HG02973 (cell line): ENCODE measurements at regions not wholly inside any gene's neighbourhood (a gene's known extent, or its start where the extent isn't known, plus 50 kb on each side); places are given as distances from the start of the nearest gene placed in this dataset.
"Not testable (repeated sequence)": the region's sequence is repeated elsewhere in the genome, so short reads cannot be mapped to it uniquely, and the experiment has no call there.

Source experiments
- ATAC-seq: cut with Tn5 transposase; IDR thresholded peaks from one replicate; pipeline ENCODE4 v1.9.1; 2021; ENCODE audit warnings: moderate library complexity; ENCODE audit not compliant: unreplicated experiment

DNA sequence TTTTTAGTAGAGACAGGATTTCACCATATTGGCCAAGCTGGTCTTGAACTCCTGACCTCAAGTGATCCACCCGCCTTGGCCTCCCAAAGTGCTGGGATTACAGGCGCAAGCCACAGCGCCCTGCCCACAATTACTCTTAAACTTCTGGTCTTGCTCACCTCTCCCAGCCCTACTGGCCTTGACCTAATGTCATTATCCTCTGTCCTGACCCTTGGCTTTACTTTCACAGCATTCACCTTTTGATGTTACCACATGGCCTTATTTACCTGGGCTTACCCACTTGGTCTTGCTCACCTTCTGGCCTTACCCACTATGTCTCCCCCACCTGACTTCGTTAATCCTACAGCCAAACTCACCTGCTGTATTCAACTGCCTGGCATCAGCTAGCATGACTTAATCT, 105.9 kb downstream of the IL12A start:
- no peak for ATAC-seq

- no peak for ATAC-seq
These were observed 108.8 kb downstream of the IL12A start for GRCh38 chr3:160097478-160097877.

DNA sequence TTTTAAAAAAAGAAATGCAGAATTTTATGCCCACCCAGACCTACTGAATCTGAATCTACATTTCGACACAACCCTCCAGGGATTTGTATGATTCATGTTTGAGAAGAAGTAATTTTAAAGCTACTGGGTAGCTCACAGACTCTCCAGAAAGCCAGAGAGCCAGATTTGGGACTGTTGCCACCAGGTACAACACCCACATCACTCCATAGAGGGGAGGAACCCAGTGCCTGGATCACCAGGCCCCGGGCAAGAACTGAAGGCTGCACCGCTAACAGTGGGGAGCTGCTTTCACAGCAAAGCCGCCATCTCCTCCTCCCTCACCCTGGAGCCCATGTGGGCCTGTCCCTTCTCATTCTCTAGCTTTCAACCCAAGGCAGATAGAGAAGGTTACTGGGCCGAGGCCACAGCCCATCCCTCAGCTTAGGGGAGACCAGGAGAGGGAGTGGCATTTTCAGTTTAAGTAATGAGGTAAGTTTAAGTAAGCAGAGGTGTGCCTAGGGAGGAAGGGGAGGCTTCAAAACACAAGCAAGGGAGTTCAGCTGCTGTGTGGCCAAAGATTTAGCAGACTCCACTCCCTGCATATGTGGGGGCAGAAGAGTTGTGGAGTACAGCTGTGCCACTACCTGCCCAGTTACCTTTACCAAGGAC, 109.8 kb downstream of the IL12A start:
- no peak for ATAC-seq

DNA sequence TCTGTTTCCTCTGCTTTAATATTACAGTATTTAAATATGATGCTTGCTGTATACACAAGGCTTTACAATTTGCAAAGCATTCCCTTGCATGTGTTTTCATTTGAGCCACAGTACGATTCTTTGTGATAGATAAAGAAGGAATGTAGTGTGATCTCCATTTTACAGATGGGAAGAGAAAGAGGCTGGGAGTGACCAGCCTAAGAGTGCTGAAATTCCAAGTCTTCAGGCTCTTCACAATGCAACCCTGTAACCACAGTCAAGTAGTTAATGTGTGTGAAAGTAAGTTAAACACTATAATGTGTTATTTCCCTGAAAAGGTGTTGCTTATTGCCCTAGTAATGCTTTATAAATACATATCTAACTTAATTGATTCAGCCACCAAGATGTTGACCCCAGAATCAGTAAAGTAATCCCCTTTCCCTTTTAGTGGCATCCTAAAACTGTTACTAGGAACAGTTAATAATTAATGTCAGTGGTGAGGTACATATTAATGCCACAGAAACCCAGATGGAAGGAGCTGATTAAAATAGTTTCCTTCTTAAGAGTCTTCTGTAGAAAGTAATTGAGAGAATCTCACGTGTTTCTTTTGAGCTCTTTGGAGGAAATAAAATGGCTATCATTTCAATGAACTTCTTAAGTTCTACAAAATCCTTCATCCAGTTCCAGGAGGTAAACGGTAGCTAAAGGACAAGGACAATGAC, 110.4 kb downstream of the IL12A start:
- ATAC-seq, result no peak

GRCh38 chr3:160099834-160100233, 111.2 kb downstream of the IL12A start:
- peak; percentile 66 for ATAC-seq

DNA sequence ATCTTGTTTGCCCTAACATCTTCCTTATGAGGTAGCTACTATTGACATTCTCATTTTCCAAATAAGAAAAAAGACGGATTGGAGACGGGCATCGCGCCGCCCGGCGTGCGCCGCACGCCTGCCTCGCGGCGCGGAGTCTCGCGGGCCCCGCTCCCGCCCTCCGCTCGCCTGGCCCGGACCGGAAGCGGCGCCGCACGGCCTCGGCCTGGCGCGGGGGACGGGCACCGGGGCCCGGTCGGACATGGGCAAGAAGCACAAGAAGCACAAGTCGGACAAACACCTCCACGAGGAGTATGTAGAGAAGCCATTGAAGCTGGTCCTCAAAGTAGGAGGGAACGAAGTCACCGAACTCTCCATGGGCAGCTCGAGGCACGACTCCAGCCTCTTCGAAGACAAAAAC, 112.0 kb downstream of the IL12A start:
- no peak for ATAC-seq

DNA sequence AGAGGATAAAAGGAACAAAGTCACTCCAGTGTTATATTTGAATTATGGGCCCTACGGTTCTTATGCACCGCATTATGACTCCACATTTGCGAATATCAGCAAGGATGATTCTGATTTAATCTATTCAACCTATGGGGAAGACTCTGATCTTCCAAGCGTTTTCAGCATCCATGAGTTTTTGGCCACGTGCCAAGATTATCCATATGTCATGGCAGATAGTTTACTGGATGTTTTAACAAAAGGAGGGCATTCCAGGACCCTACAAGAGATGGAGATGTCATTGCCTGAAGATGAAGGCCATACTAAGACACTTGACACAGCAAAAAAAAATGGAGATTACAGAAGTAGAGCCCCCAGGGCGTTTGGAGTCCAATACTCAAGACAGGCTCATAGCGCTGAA, 113.4 kb downstream of the IL12A start:
- not testable (repeated sequence) for ATAC-seq

GRCh38 chr3:160103397-160103796, 114.8 kb downstream of the IL12A start:
- no peak for ATAC-seq

GRCh38 chr3:160105907-160106584, 117.4 kb downstream of the IL12A start:
- no peak for ATAC-seq

GRCh38 chr3:160106905-160107861, 118.0 kb upstream of the C3orf80 start:
- no peak for ATAC-seq

GRCh38 chr3:160108362-160108761, 116.9 kb upstream of the C3orf80 start:
- ATAC-seq, result no peak

DNA sequence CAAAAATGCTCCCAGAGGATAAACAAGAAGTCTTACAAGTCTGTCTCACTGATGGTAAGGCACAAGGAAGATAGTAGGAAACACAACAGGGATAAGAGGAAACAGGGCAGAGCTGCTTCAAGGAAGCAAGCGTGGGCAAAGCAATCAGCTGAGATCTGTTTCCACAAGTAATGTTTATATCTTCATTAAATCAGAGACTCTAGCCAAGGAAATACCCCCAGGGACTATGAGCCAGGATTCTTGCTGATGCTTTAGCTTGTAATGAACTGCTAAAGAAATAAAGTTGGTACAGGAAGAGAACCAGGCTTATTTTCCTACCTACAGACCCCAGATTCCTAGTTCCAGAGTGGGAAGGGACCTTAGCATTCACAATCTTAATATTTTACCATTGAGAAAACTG, 112.7 kb upstream of the C3orf80 start:
- ATAC-seq, result no peak

- ATAC-seq, result no peak
These were observed 112.2 kb upstream of the C3orf80 start for GRCh38 chr3:160112996-160113395.

- no peak for ATAC-seq
These were observed 110.7 kb upstream of the C3orf80 start for GRCh38 chr3:160114355-160114995.

- ATAC-seq, result no peak
These were observed 109.8 kb upstream of the C3orf80 start for GRCh38 chr3:160115387-160115786.

DNA sequence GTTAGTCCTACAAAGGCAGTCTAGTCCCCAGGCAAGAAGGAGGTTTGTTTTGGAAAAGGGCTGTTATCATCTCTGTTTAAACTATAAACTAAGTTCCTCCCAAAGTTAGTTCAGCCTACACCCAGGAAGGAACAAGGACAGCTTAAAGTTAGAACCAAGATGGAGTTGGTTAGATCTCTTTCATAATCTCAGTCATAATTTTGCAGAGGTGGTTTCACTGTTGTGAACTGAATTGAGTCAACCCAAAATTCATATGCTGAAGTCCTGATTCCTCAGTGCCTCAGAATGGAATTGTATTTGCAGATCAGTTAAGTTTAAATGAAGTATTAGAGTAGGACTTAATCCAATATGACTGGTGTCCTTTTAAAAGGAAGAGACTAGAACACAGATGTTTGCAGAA, 101.0 kb upstream of the C3orf80 start:
- peak; percentile 41 for ATAC-seq

GRCh38 chr3:160125258-160125657, 100.0 kb upstream of the C3orf80 start:
- no peak for ATAC-seq

DNA sequence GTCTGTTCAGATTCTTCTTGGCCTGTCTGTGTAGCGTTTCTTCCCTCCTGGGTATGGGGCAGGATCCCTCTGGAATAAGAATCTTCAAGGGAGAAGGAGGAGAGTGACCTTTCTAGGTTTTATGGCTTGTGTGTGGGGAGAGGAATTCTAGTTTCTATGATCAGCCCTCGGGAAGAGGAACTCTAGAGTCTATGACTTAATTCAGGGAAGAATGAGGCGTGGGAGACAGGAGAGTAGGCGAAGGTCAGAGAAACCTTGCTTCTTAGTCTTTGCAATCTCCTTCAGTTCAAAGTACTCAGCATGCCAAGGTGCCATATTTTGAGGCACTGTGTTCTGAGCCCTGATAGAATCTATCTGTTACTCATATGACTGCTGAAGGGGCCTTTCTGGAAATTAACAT, 99.2 kb upstream of the C3orf80 start:
- no peak for ATAC-seq

DNA sequence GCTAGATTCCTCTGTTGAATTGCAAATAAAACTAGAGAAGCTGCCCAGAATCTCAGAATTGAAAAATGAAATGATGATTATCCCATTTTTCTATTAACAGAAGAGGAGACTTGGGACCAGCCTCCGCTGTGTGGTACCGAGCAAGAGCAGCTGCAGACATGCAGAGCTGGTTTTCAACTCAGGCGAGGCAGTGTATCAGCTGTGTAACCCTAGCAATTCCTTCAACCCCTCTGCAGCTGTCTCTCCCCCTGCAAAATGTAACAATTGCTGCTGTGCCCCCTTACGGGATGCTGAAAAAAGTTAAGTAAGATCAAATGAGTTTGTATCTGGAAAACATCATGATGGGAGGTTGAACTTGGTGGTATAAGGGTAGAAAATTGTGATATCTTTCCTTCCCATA, 98.5 kb upstream of the C3orf80 start:
- ATAC-seq, result no peak

- ATAC-seq, result peak; percentile 66
These were observed 97.9 kb upstream of the C3orf80 start for GRCh38 chr3:160127308-160127707.

DNA sequence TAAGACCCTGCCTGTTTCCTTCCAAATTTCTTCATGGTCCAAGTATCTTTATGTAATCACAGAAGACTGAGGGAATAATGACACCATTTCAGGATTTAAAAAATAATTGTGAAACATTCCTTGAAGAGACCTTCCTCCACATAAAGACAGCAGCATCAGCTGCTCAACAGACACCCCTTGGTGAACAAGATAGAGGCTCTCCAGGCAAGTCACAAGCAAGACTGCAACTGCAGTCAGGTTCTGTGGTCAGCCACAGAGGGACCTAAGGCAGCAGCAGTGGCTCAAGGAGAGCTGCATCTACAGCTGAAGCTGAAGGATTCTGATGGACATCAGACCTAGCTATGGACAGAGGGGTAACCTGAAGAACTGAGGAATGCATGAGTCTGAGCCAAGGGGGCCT, 97.2 kb upstream of the C3orf80 start:
- no peak for ATAC-seq
